Spleen (tissue), 11 donors: ENCODE measurements at regions not wholly inside any gene's neighbourhood (a gene's known extent, or its start where the extent isn't known, plus 50 kb on each side); places are given as distances from the start of the nearest gene placed in this dataset.
"Not testable (repeated sequence)": the region's sequence is repeated elsewhere in the genome, so short reads cannot be mapped to it uniquely, and the experiment has no call there.

Experiments
- DNase-seq: peaks from one replicate; pipeline ENCODE4 v3.0.0-alpha.2; 2020
- H3K27ac ChIP-seq, 8 donors: fragments of 200-600 bp; sonication (generic) in 7 of 8; 1 replicate in 4 of 8; 2 replicates in 4 of 8; pipeline versions ENCODE4 v1.5.0 to v1.8.0; 2016 to 2021; ENCODE audit warnings: inconsistent platforms in 4 of 8, mild to moderate bottlenecking in 4 of 8, moderate library complexity in 1 of 8
- H3K27me3 ChIP-seq, 7 donors: fragments of 200-600 bp; sonication (generic) in 6 of 7; replicated peaks in 1 of 7; 1 replicate in 4 of 7; 2 replicates in 3 of 7; pipeline versions ENCODE4 v1.5.0 to v1.8.0; 2016 to 2021; ENCODE audit warnings: inconsistent platforms in 3 of 7, mild to moderate bottlenecking in 1 of 7
- H3K36me3 ChIP-seq, 6 donors: fragments of 200-600 bp; sonication (generic) in 5 of 6; 1 replicate in 4 of 6; 2 replicates in 2 of 6; pipeline versions ENCODE4 v1.5.0 to v1.8.0; 2016 to 2021; ENCODE audit warnings: inconsistent platforms in 2 of 6
- H3K4me1 ChIP-seq, 6 donors: fragments of 200-600 bp; sonication (generic) in 5 of 6; 1 replicate in 3 of 6; 2 replicates in 3 of 6; pipeline versions ENCODE4 v1.5.0 to v1.8.0; 2016 to 2021; ENCODE audit warnings: inconsistent platforms in 3 of 6
- H3K4me3 ChIP-seq, 8 donors: fragments of 200-600 bp; sonication (generic) in 7 of 8; 1 replicate in 4 of 8; 2 replicates in 4 of 8; pipeline versions ENCODE4 v1.5.0 to v1.8.0; 2016 to 2021; ENCODE audit warnings: inconsistent platforms in 4 of 8, mild to moderate bottlenecking in 4 of 8, moderate library complexity in 2 of 8
- H3K9me3 ChIP-seq, 8 donors: fragments of 200-600 bp; sonication (generic) in 7 of 8; 1 replicate in 4 of 8; 2 replicates in 4 of 8; pipeline versions ENCODE4 v1.5.0 to v1.8.0; 2016 to 2021; ENCODE audit warnings: inconsistent platforms in 4 of 8
- CTCF ChIP-seq, 11 experiments: fragments of 200-600 bp in 7 of 11; fragments of 450-650 bp in 4 of 11; sonication (generic) in 4 of 11; IDR thresholded peaks in 8 of 11; conservative IDR thresholded peaks in 3 of 11; 1 replicate in 7 of 11; 2 replicates in 4 of 11; pipeline versions ENCODE4 v1.4.0 to v1.8.0; 2016 to 2021; ENCODE audit warnings: antibody characterized with exemption in 11 of 11, inconsistent platforms in 4 of 11, mild to moderate bottlenecking in 1 of 11
- POLR2A ChIP-seq, 3 donors: fragments of 450-650 bp; IDR thresholded peaks; one replicate each; pipeline ENCODE4 v1.5.1; 2017; ENCODE audit warnings: antibody characterized with exemption in 3 of 3, mild to moderate bottlenecking in 1 of 3
- POLR2AphosphoS5 ChIP-seq, 3 donors: sonication (generic); formaldehyde crosslinking; IDR thresholded peaks; one replicate each; pipeline ENCODE4 v1.5.1; 2017; ENCODE audit warnings: antibody characterized with exemption in 3 of 3
- WGBS, 5 donors: extraction: QIAGEN DNeasy Blood & Tissue Kit in 3 of 5; methylation state at CpG; one replicate each; pipeline versions ENCODE4 v1.1.5 to v1.1.7; 2013 to 2018; 5-methylcytosine and 5-hydroxymethylcytosine counted together
- intact Hi-C: fragments of 100-400 bp; cut with DNase I; formaldehyde crosslinking; loops from one replicate; pipeline ENCODE4 v1.15.0; 2023; ENCODE audit warnings: low total_unique reads
- donor health status: healthy with polysubstance abuse.
- donor health status: DM: no; HTN: no; CAD: no; lungs with moderate emphysema.
- donor health status: DM: no; HTN: no; CAD: no.
- donor health status: Bipolar disorder and iron deficiency.
- donor health status: healthy.
- donor health status: DM: no; HTN: no; CAD: no.
- donor health status: DM: yes; HTN: yes; CAD: no.

- no peaks in the 10 kb centered on the region for H3K9me3 ChIP-seq
- 66 to 86% (median 78%) methylated on average over 3 of the region's 3 CpGs for WGBS, 5 donors
- intact Hi-C loops: no loop called here
- H3K36me3 ChIP-seq: no peaks in the 10 kb centered on the region
- H3K4me3 ChIP-seq: no peak overlapping the region
- DNase-seq: no peak
- H3K27me3 ChIP-seq: no peaks in the 10 kb centered on the region
- H3K27ac ChIP-seq: no peak overlapping the region
- no peak for TF ChIP-seq CTCF (IDR thresholded peaks at IDR 0.05 in 8 of 11, conservative IDR thresholded peaks at IDR 0.05 in 3 of 11)
- no peak for TF ChIP-seq POLR2AphosphoS5 (IDR thresholded peaks at IDR 0.05)
- TF ChIP-seq POLR2A (IDR thresholded peaks at IDR 0.05): no peak
- no peaks in the 10 kb centered on the region for H3K4me1 ChIP-seq
Observed at GRCh38 chr2:224173933-224174332, 134.8 kb upstream of the SERPINE2 start.

GRCh38 chr2:224173210-224173609 lies 134.1 kb upstream of the SERPINE2 start:
- H3K27me3 ChIP-seq: no peaks in the 10 kb centered on the region
- H3K9me3 ChIP-seq: no peaks in the 10 kb centered on the region
- TF ChIP-seq CTCF (IDR thresholded peaks at IDR 0.05 in 8 of 11, conservative IDR thresholded peaks at IDR 0.05 in 3 of 11): no peak
- TF ChIP-seq POLR2AphosphoS5 (IDR thresholded peaks at IDR 0.05): no peak
- no peak for TF ChIP-seq POLR2A (IDR thresholded peaks at IDR 0.05)
- H3K36me3 ChIP-seq: no peaks in the 10 kb centered on the region
- H3K4me3 ChIP-seq: no peak overlapping the region
- intact Hi-C loops: no loop called here
- no peaks in the 10 kb centered on the region for H3K4me1 ChIP-seq
- DNase-seq: no peak
- H3K27ac ChIP-seq: no peak overlapping the region

GRCh38 chr2:224171226-224171625 lies 132.1 kb upstream of the SERPINE2 start:
- no peak for DNase-seq
- WGBS, 5 donors: 76 to 100% (median 79%) methylated on average over 2 to 3 of the region's 3 CpGs
- intact Hi-C loops: no loop called here

GRCh38 chr2:224169847-224170246 lies 130.8 kb upstream of the SERPINE2 start:
- no peaks in the 10 kb centered on the region for H3K9me3 ChIP-seq
- no peaks in the 10 kb centered on the region for H3K36me3 ChIP-seq
- H3K27me3 ChIP-seq: peaks cover 0 to 4% (median 0%) of the 10 kb centered on the region in 7 donors
- TF ChIP-seq POLR2A (IDR thresholded peaks at IDR 0.05) (no peak), CTCF (IDR thresholded peaks at IDR 0.05 in 8 of 11, conservative IDR thresholded peaks at IDR 0.05 in 3 of 11) (no peak), POLR2AphosphoS5 (IDR thresholded peaks at IDR 0.05) (no peak)
- no peak for DNase-seq
- intact Hi-C loops: no loop called here
- no peak overlapping the region for H3K4me3 ChIP-seq
- WGBS, 5 donors: 80 to 88% (median 84%) methylated on average over 8 of the region's 8 CpGs
- no peak overlapping the region for H3K27ac ChIP-seq
- no peaks in the 10 kb centered on the region for H3K4me1 ChIP-seq

More at GRCh38 chr2:224171226-224171625, 132.1 kb upstream of the SERPINE2 start:
- H3K4me3 ChIP-seq: no peak overlapping the region
- H3K27me3 ChIP-seq: no peaks in the 10 kb centered on the region
- H3K36me3 ChIP-seq: no peaks in the 10 kb centered on the region
- H3K9me3 ChIP-seq: no peaks in the 10 kb centered on the region
- H3K27ac ChIP-seq: no peak overlapping the region
- TF ChIP-seq CTCF (IDR thresholded peaks at IDR 0.05 in 8 of 11, conservative IDR thresholded peaks at IDR 0.05 in 3 of 11) (no peak), POLR2A (IDR thresholded peaks at IDR 0.05) (no peak), POLR2AphosphoS5 (IDR thresholded peaks at IDR 0.05) (no peak)
- no peaks in the 10 kb centered on the region for H3K4me1 ChIP-seq

- H3K27me3 ChIP-seq, intact Hi-C loops: not testable (repeated sequence)
Observed at GRCh38 chr2:224167781-224168180, 128.7 kb upstream of the SERPINE2 start.

More at GRCh38 chr2:224167781-224168180, 128.7 kb upstream of the SERPINE2 start:
- not testable (repeated sequence) for H3K4me3 ChIP-seq, H3K27ac ChIP-seq, DNase-seq, H3K4me1 ChIP-seq, H3K9me3 ChIP-seq, H3K36me3 ChIP-seq
